ENCODE measurements at regions not wholly inside any gene's neighbourhood (a gene's known extent, or its start where the extent isn't known, plus 50 kb on each side); places are given as distances from the start of the nearest gene placed in this dataset.

DNA sequence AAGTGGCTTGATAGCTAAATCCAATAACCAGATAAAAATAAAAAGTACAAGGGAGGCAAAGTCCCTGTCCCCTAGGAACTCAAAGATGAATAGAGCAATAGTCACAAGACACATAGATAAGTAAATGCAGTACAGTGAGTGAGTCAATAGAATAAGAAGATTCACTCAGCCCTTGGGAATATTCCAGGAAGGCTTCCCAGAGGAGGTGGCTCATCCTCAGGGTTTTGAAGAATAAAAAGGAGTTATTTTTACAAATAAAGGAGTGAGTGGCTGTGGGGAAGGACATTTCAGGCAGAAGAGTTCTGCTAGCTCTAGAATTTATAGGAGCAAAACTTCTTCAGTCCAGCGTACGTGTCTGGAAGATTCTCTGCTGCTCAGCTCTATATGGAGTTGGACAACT is 177.4 kb upstream of the SDK2 start:
- DNase-seq (ENCODE audit: low read depth, low spot score) (no peak), ATAC-seq (no peak)
- in situ Hi-C loops (cut with HindIII; ENCODE audit: low pct_unique_long_range_greater_than_20kb, low sequenced_read_pairs) = no loop called here
- TF ChIP-seq TCF7L2 (IDR thresholded peaks at IDR 0.05; ENCODE audit: low read depth, low read length) = no peak
- TF ChIP-seq, protein P1, sequence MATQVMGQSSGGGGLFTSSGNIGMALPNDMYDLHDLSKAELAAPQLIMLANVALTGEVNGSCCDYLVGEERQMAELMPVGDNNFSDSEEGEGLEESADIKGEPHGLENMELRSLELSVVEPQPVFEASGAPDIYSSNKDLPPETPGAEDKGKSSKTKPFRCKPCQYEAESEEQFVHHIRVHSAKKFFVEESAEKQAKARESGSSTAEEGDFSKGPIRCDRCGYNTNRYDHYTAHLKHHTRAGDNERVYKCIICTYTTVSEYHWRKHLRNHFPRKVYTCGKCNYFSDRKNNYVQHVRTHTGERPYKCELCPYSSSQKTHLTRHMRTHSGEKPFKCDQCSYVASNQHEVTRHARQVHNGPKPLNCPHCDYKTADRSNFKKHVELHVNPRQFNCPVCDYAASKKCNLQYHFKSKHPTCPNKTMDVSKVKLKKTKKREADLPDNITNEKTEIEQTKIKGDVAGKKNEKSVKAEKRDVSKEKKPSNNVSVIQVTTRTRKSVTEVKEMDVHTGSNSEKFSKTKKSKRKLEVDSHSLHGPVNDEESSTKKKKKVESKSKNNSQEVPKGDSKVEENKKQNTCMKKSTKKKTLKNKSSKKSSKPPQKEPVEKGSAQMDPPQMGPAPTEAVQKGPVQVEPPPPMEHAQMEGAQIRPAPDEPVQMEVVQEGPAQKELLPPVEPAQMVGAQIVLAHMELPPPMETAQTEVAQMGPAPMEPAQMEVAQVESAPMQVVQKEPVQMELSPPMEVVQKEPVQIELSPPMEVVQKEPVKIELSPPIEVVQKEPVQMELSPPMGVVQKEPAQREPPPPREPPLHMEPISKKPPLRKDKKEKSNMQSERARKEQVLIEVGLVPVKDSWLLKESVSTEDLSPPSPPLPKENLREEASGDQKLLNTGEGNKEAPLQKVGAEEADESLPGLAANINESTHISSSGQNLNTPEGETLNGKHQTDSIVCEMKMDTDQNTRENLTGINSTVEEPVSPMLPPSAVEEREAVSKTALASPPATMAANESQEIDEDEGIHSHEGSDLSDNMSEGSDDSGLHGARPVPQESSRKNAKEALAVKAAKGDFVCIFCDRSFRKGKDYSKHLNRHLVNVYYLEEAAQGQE (IDR thresholded peaks at IDR 0.05; ENCODE audit: insufficient read depth in 1 of 2, low read depth in 2 of 2, low read length in 1 of 2) = no peak
- no peak for TF ChIP-seq POLR2AphosphoS5 (IDR thresholded peaks at IDR 0.05; ENCODE audit: low read depth, low read length)
- TF ChIP-seq, protein P2, sequence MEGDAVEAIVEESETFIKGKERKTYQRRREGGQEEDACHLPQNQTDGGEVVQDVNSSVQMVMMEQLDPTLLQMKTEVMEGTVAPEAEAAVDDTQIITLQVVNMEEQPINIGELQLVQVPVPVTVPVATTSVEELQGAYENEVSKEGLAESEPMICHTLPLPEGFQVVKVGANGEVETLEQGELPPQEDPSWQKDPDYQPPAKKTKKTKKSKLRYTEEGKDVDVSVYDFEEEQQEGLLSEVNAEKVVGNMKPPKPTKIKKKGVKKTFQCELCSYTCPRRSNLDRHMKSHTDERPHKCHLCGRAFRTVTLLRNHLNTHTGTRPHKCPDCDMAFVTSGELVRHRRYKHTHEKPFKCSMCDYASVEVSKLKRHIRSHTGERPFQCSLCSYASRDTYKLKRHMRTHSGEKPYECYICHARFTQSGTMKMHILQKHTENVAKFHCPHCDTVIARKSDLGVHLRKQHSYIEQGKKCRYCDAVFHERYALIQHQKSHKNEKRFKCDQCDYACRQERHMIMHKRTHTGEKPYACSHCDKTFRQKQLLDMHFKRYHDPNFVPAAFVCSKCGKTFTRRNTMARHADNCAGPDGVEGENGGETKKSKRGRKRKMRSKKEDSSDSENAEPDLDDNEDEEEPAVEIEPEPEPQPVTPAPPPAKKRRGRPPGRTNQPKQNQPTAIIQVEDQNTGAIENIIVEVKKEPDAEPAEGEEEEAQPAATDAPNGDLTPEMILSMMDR (IDR thresholded peaks at IDR 0.05) = no peak
- TF ChIP-seq SIN3A (IDR thresholded peaks at IDR 0.05; ENCODE audit: borderline replicate concordance, insufficient read depth, low read depth, low read length) = no peak
- H3K27ac ChIP-seq (ENCODE audit: low read length) = no peak overlapping the region
- no peaks in the 10 kb centered on the region; the same call in 1 of the 2 replicates for H3K27me3 ChIP-seq (ENCODE audit: control insufficient read depth, insufficient read depth, low read length)
- POLR2A ChIA-PET = interaction anchor here (0.6 kb wide), 1 partner anchor 39 kb away, joined by 3 read pairs; no protein-coding TSS in a partner anchor
- no peaks in the 10 kb centered on the region for H3K4me1 ChIP-seq (ENCODE audit: control insufficient read depth, insufficient read depth, low read length)
- CTCF ChIA-PET = no interaction called here
- no TSS peak for BruUV-seq (replicated peaks)
- H3K9me3 ChIP-seq (ENCODE audit: control insufficient read depth, insufficient read depth, low read depth, low read length) = no peaks in the 10 kb centered on the region
- H3K36me3 ChIP-seq (ENCODE audit: control insufficient read depth, insufficient read depth, low read length) = no peaks in the 10 kb centered on the region
- H3K4me3 ChIP-seq (ENCODE audit: low read depth in 2 of 2, low read length in 2 of 2) = no peak overlapping the region
- intact Hi-C loops (cut with micrococcal nuclease; ENCODE audit: unreplicated experiment) = no loop called here

DNA sequence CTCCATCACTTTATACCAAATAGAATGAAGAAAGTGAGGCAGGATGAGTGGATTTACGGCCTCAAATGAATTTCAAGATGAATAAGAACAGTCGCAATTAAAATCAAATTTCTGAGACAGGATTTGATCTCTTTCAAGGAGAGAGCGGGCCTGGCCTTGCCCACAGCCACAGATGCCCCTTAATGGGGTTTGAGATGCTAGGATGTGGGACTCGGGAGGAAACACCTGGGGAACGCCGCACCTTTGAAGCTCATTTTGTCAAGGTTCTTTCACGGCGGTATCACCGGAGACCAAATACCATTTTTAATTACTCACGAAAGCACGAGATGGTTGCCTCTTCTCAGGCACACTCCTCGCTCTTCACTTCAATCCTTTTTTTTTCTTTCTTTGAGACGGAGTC is 178.1 kb upstream of the SDK2 start:
- no peak for ATAC-seq
- ChIA-PET POLR2A (interaction anchor here (0.6 kb wide), 1 partner anchor 40 kb away, joined by 3 read pairs; no protein-coding TSS in a partner anchor), CTCF (no interaction called here)

More for the DNA sequence above, 178.1 kb upstream of the SDK2 start:
- BruUV-seq (replicated peaks) = no TSS peak
- intact Hi-C loops (cut with micrococcal nuclease; ENCODE audit: unreplicated experiment) (no loop called here), in situ Hi-C loops (cut with HindIII; ENCODE audit: low pct_unique_long_range_greater_than_20kb, low sequenced_read_pairs) (no loop called here)
- H3K4me1 ChIP-seq (ENCODE audit: control insufficient read depth, insufficient read depth, low read length) = no peaks in the 10 kb centered on the region
- H3K4me3 ChIP-seq (ENCODE audit: low read depth in 2 of 2, low read length in 2 of 2) = no peak overlapping the region
- no peak overlapping the region for H3K27ac ChIP-seq (ENCODE audit: low read length)
- no peaks in the 10 kb centered on the region; the same call in 1 of the 2 replicates for H3K27me3 ChIP-seq (ENCODE audit: control insufficient read depth, insufficient read depth, low read length)
- DNase-seq (ENCODE audit: low read depth, low spot score) = no peak
- H3K9me3 ChIP-seq (ENCODE audit: control insufficient read depth, insufficient read depth, low read depth, low read length) = no peaks in the 10 kb centered on the region
- H3K36me3 ChIP-seq (ENCODE audit: control insufficient read depth, insufficient read depth, low read length) = no peaks in the 10 kb centered on the region
- TF ChIP-seq, protein P1 (IDR thresholded peaks at IDR 0.05; ENCODE audit: insufficient read depth in 1 of 2, low read depth in 2 of 2, low read length in 1 of 2) = no peak
- TF ChIP-seq TCF7L2 (IDR thresholded peaks at IDR 0.05; ENCODE audit: low read depth, low read length) (no peak), SIN3A (IDR thresholded peaks at IDR 0.05; ENCODE audit: borderline replicate concordance, insufficient read depth, low read depth, low read length) (no peak), POLR2AphosphoS5 (IDR thresholded peaks at IDR 0.05; ENCODE audit: low read depth, low read length) (no peak)
- TF ChIP-seq, protein P2 (IDR thresholded peaks at IDR 0.05) = no peak

Data from Panc1 (cell line).